DOHH2 (cell line): ENCODE measurements at regions not wholly inside any gene's neighbourhood (a gene's known extent, or its start where the extent isn't known, plus 50 kb on each side); places are given as distances from the start of the nearest gene placed in this dataset.

Experiments used
- H3F3A ChIP-seq: fragments of 200-600 bp; sonication (generic), shearing (Covaris generic); 2 replicates; pipeline ENCODE4 v1.6.0; 2016; ENCODE audit warnings: antibody characterized with exemption, mild to moderate bottlenecking; ENCODE audit not compliant: control insufficient read depth, insufficient read depth
- H3K27ac ChIP-seq: fragments of 200-600 bp; sonication (generic); 2 replicates; pipeline ENCODE4 v1.5.1; 2014; ENCODE audit warnings: low read depth, mild to moderate bottlenecking, low read length, moderate library complexity
- H3K27me3 ChIP-seq: fragments of 200-600 bp; sonication (generic); 2 replicates; pipeline ENCODE4 v1.6.1; 2014; ENCODE audit warnings: mild to moderate bottlenecking, low read length, mixed read lengths; ENCODE audit not compliant: control insufficient read depth
- H3K36me3 ChIP-seq: fragments of 200-600 bp; sonication (generic); 2 replicates; pipeline ENCODE4 v1.6.1; 2014; ENCODE audit warnings: mild to moderate bottlenecking, low read length, moderate library complexity, mixed read lengths; ENCODE audit not compliant: control insufficient read depth
- H3K4me1 ChIP-seq: fragments of 200-600 bp; sonication (generic); 2 replicates; pipeline ENCODE4 v1.6.1; 2014; ENCODE audit warnings: mild to moderate bottlenecking, low read length, mixed read lengths; ENCODE audit not compliant: control insufficient read depth
- H3K4me2 ChIP-seq: fragments of 200-600 bp; sonication (generic); 2 replicates; pipeline ENCODE4 v1.6.0; 2014; ENCODE audit warnings: mild to moderate bottlenecking, low read length, moderate library complexity
- H3K4me3 ChIP-seq: fragments of 200-600 bp; sonication (generic); 2 replicates; pipeline ENCODE4 v1.5.1; 2014; ENCODE audit warnings: mild to moderate bottlenecking, low read length, mixed read lengths
- H3K79me2 ChIP-seq: fragments of 200-600 bp; sonication (generic); 2 replicates; pipeline ENCODE4 v1.6.1; 2014; ENCODE audit warnings: mild to moderate bottlenecking, low read length, mixed read lengths; ENCODE audit not compliant: control insufficient read depth
- H3K9me2 ChIP-seq: fragments of 200-600 bp; sonication (generic); replicated peaks from 2 replicates; pipeline ENCODE4 v1.6.1; 2014; ENCODE audit warnings: mild to moderate bottlenecking, low read length, mixed read lengths; ENCODE audit not compliant: control insufficient read depth
- H3K9me3 ChIP-seq: fragments of 200-600 bp; sonication (generic); 2 replicates; pipeline ENCODE4 v1.6.1; 2014; ENCODE audit warnings: antibody characterized with exemption, low read length, mixed read lengths; ENCODE audit not compliant: control insufficient read depth, insufficient read depth
- H4K20me1 ChIP-seq: fragments of 200-600 bp; sonication (generic); 2 replicates; pipeline ENCODE4 v1.6.0; 2014; ENCODE audit warnings: low read depth, mild to moderate bottlenecking, antibody characterized with exemption, low read length, moderate library complexity; ENCODE audit not compliant: control insufficient read depth, insufficient read depth
- EZH2phosphoT487 ChIP-seq: fragments of 200-600 bp; sonication (generic); IDR thresholded peaks from 2 replicates; pipeline ENCODE4 v1.6.1; 2017; ENCODE audit warnings: borderline replicate concordance, mild to moderate bottlenecking, antibody characterized with exemption, low read length, moderate library complexity, mixed read lengths
- TF ChIP-seq, protein P1 (sequence below): fragments of 200-600 bp; sonication (generic); IDR thresholded peaks from one replicate; pipeline ENCODE4 v1.5.1; 2014; ENCODE audit warnings: antibody characterized with exemption, mild to moderate bottlenecking, low read depth, low read length; ENCODE audit not compliant: poor library complexity, severe bottlenecking

GRCh38 chr10:52965938-52966401 is 193.4 kb upstream of the MBL2 start:
- peak overlapping the region; percentile 24 for H3K4me3 ChIP-seq
- H3K4me1 ChIP-seq = peaks cover 13% of the 10 kb centered on the region
- H3K27me3 ChIP-seq = no peaks in the 10 kb centered on the region
- TF ChIP-seq, protein P1, sequence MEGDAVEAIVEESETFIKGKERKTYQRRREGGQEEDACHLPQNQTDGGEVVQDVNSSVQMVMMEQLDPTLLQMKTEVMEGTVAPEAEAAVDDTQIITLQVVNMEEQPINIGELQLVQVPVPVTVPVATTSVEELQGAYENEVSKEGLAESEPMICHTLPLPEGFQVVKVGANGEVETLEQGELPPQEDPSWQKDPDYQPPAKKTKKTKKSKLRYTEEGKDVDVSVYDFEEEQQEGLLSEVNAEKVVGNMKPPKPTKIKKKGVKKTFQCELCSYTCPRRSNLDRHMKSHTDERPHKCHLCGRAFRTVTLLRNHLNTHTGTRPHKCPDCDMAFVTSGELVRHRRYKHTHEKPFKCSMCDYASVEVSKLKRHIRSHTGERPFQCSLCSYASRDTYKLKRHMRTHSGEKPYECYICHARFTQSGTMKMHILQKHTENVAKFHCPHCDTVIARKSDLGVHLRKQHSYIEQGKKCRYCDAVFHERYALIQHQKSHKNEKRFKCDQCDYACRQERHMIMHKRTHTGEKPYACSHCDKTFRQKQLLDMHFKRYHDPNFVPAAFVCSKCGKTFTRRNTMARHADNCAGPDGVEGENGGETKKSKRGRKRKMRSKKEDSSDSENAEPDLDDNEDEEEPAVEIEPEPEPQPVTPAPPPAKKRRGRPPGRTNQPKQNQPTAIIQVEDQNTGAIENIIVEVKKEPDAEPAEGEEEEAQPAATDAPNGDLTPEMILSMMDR = no peak
- no peak for TF ChIP-seq EZH2phosphoT487
- H3K36me3 ChIP-seq = no peaks in the 10 kb centered on the region
- no peaks in the 10 kb centered on the region for H4K20me1 ChIP-seq
- H3K27ac ChIP-seq = peak overlapping the region; percentile 27; the same call in 1 of the 2 replicates
- no peaks in the 10 kb centered on the region for H3K9me3 ChIP-seq
- H3F3A ChIP-seq = no peaks in the 10 kb centered on the region
- H3K9me2 ChIP-seq = no peaks in the 10 kb centered on the region
- H3K79me2 ChIP-seq = no peaks in the 10 kb centered on the region
- peak overlapping the region; percentile 44 for H3K4me2 ChIP-seq

GRCh38 chr10:52965509-52965908 is 192.9 kb upstream of the MBL2 start:
- Histone ChIP-seq H3K4me3 (peak overlapping the region; percentile 24), H3K79me2 (no peaks in the 10 kb centered on the region), H3K36me3 (no peaks in the 10 kb centered on the region), H3K9me3 (no peaks in the 10 kb centered on the region), H3K27ac (no peak overlapping the region), H4K20me1 (no peaks in the 10 kb centered on the region), H3K9me2 (no peaks in the 10 kb centered on the region), H3K4me1 (peaks cover 13% of the 10 kb centered on the region), H3K27me3 (no peaks in the 10 kb centered on the region), H3F3A (no peaks in the 10 kb centered on the region), H3K4me2 (peak overlapping the region; percentile 44)
- TF ChIP-seq, protein P1 = no peak
- TF ChIP-seq EZH2phosphoT487 = no peak

DNA sequence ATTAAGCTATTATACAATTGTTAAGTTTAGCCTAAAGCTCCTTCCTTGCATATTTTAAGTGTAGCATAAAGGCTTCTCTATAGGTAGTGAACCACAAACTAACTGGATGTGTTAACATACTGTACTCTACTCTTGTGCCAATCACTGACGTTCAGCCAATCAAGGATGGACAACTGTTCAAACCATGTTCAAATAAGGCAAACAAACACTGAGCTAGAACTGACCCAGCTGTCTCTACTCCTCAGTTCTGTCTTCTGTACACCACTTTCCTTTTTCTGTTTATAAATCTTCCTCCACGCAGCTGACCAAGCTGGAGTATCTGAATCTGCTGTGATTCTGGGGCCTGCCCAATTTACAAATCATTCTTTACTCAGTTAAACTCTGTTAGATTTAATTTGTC is 188.7 kb upstream of the MBL2 start:
- Histone ChIP-seq H4K20me1 (no peaks in the 10 kb centered on the region), H3K27ac (no peak overlapping the region), H3K36me3 (no peaks in the 10 kb centered on the region), H3K4me3 (no peak overlapping the region), H3K4me2 (no peak overlapping the region), H3K27me3 (peaks cover 9% of the 10 kb centered on the region), H3F3A (no peaks in the 10 kb centered on the region), H3K79me2 (no peaks in the 10 kb centered on the region), H3K9me2 (no peaks in the 10 kb centered on the region), H3K9me3 (no peaks in the 10 kb centered on the region), H3K4me1 (peaks cover 10% of the 10 kb centered on the region)
- no peak for TF ChIP-seq EZH2phosphoT487
- TF ChIP-seq, protein P1 = no peak
